ENCODE measurements at regions not wholly inside any gene's neighbourhood (a gene's known extent, or its start where the extent isn't known, plus 50 kb on each side); places are given as distances from the start of the nearest gene placed in this dataset.
"Not testable (repeated sequence)": the region's sequence is repeated elsewhere in the genome, so short reads cannot be mapped to it uniquely, and the experiment has no call there.

DNA sequence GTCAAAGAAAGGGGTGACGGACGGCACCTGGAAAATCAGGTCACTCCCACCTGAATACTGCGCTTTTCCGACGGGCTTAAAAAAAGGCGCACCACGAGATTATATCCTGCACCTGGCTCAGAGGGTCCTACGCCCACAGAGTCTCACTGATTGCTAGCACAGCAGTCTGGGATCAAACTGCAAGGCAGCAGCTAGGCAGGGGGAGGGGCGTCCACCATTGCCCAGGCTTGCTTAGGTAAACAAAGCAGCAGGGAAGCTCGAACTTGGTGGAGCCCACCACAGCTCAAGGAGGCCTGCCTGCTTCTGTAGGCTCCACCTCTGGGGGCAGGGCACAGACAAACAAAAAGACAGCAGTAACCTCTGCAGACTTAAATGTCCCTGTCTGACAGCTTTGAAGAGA is 277.3 kb upstream of the ST8SIA4 start:
- H3K27me3 ChIP-seq (ENCODE audit: control insufficient read depth in 2 of 2, insufficient read depth in 2 of 2, low read length in 2 of 2); H3K36me3 ChIP-seq (ENCODE audit: control insufficient read depth in 2 of 2, extremely low read depth in 1 of 2, insufficient read depth in 2 of 2, low read length in 2 of 2); H3K9me3 ChIP-seq (replicated peaks; ENCODE audit: control insufficient read depth, insufficient read depth, low read length); H3K4me2 ChIP-seq (ENCODE audit: insufficient read depth, low read length); CTCF ChIA-PET; H4K20me1 ChIP-seq (replicated peaks; ENCODE audit: control insufficient read depth, extremely low read depth, insufficient read depth, low read length); H3K4me1 ChIP-seq (ENCODE audit: control insufficient read depth, extremely low read depth, insufficient read depth, low read length); H3K79me2 ChIP-seq (ENCODE audit: control insufficient read depth, insufficient read depth, low read length); BruUV-seq (replicated peaks); H3K27ac ChIP-seq (ENCODE audit: insufficient read depth, low read depth, low read length); H3K9me1 ChIP-seq (replicated peaks; ENCODE audit: control insufficient read depth, extremely low read depth, insufficient read depth, low read length); DNase-seq (ENCODE audit: low read depth, low spot score); H2AFZ ChIP-seq (ENCODE audit: low read depth, low read length); H3K4me3 ChIP-seq (replicated peaks in 1 of 3; ENCODE audit: insufficient read depth in 1 of 3, low read depth in 1 of 3, low read length in 3 of 3); H3K9ac ChIP-seq (replicated peaks; ENCODE audit: extremely low read depth, insufficient read depth, low read length); intact Hi-C loops (cut with micrococcal nuclease); FAIRE-seq; POLR2A ChIA-PET; dilution Hi-C loops (cut with MboI; ENCODE audit: extremely low pct_ligation_motif_present, low sequenced_read_pairs): not testable (repeated sequence)

- H3K36me3 ChIP-seq (ENCODE audit: control insufficient read depth in 2 of 2, extremely low read depth in 1 of 2, insufficient read depth in 2 of 2, low read length in 2 of 2) = no peaks in the 10 kb centered on the region
- dilution Hi-C loops (cut with MboI; ENCODE audit: extremely low pct_ligation_motif_present, low sequenced_read_pairs) (no loop called here), intact Hi-C loops (cut with micrococcal nuclease) (no loop called here)
- no TSS peak for BruUV-seq (replicated peaks)
- H2AFZ ChIP-seq (ENCODE audit: low read depth, low read length) = no peak overlapping the region
- no peaks in the 10 kb centered on the region for H3K4me1 ChIP-seq (ENCODE audit: control insufficient read depth, extremely low read depth, insufficient read depth, low read length)
- no peaks in the 10 kb centered on the region for H3K27me3 ChIP-seq (ENCODE audit: control insufficient read depth in 2 of 2, insufficient read depth in 2 of 2, low read length in 2 of 2)
- no peak overlapping the region for H3K4me2 ChIP-seq (ENCODE audit: insufficient read depth, low read length)
- no peaks in the 10 kb centered on the region for H3K9me1 ChIP-seq (replicated peaks; ENCODE audit: control insufficient read depth, extremely low read depth, insufficient read depth, low read length)
- DNase-seq (ENCODE audit: low read depth, low spot score) (no peak), FAIRE-seq (no peak)
- no peak overlapping the region for H3K9ac ChIP-seq (replicated peaks; ENCODE audit: extremely low read depth, insufficient read depth, low read length)
- TF ChIP-seq CTCF (IDR thresholded peaks at IDR 0.05; ENCODE audit: extremely low read depth in 1 of 2, insufficient read depth in 1 of 2, low read depth in 1 of 2, low read length in 2 of 2) = no peak
- H3K4me3 ChIP-seq (replicated peaks in 1 of 3; ENCODE audit: insufficient read depth in 1 of 3, low read depth in 1 of 3, low read length in 3 of 3) = no peak overlapping the region
- H4K20me1 ChIP-seq (replicated peaks; ENCODE audit: control insufficient read depth, extremely low read depth, insufficient read depth, low read length) = no peaks in the 10 kb centered on the region
- H3K27ac ChIP-seq (ENCODE audit: insufficient read depth, low read depth, low read length) = no peak overlapping the region
- H3K79me2 ChIP-seq (ENCODE audit: control insufficient read depth, insufficient read depth, low read length) = no peaks in the 10 kb centered on the region
- POLR2A ChIA-PET = no interaction called here
- CTCF ChIA-PET = no interaction called here
- no peaks in the 10 kb centered on the region for H3K9me3 ChIP-seq (replicated peaks; ENCODE audit: control insufficient read depth, insufficient read depth, low read length)
Measured at GRCh38 chr5:101176605-101177004, 273.5 kb upstream of the ST8SIA4 start.
